Liver (tissue), 8 donors: ENCODE measurements at regions not wholly inside any gene's neighbourhood (a gene's known extent, or its start where the extent isn't known, plus 50 kb on each side); places are given as distances from the start of the nearest gene placed in this dataset.

Experiments used
- DNase-seq: peaks from one replicate; pipeline ENCODE4 v3.0.0-alpha.2; 2017; ENCODE audit warnings: low spot score
- H3K27ac ChIP-seq, 2 donors: one replicate each; pipeline ENCODE4 v1.7.0; 2013; ENCODE audit warnings: inconsistent platforms in 2 of 2, low read length in 2 of 2, control low read depth in 1 of 2, low read depth in 1 of 2, mild to moderate bottlenecking in 1 of 2
- H3K27me3 ChIP-seq, 4 donors: one replicate each; pipeline versions ENCODE4 v1.6.1 to v1.7.0; 2013; ENCODE audit warnings: low read length in 3 of 4, inconsistent platforms in 1 of 4, mild to moderate bottlenecking in 1 of 4, moderate library complexity in 1 of 4; ENCODE audit not compliant: control insufficient read depth in 4 of 4, insufficient read depth in 4 of 4
- H3K36me3 ChIP-seq, 4 donors: one replicate each; pipeline versions ENCODE4 v1.6.1 to v1.7.0; 2013; ENCODE audit warnings: low read length in 3 of 4, mild to moderate bottlenecking in 3 of 4, low read depth in 1 of 4, moderate library complexity in 1 of 4; ENCODE audit not compliant: control insufficient read depth in 4 of 4, insufficient read depth in 3 of 4
- H3K4me1 ChIP-seq, 4 donors: one replicate each; pipeline versions ENCODE4 v1.6.1 to v1.7.0; 2013; ENCODE audit warnings: low read length in 3 of 4, mild to moderate bottlenecking in 3 of 4, moderate library complexity in 1 of 4; ENCODE audit not compliant: control insufficient read depth in 4 of 4, insufficient read depth in 4 of 4
- H3K4me3 ChIP-seq, 3 donors: one replicate each; pipeline versions ENCODE4 v1.6.1 to v1.7.0; 2013; ENCODE audit warnings: low read length in 3 of 3, control low read depth in 1 of 3, low read depth in 1 of 3, mild to moderate bottlenecking in 1 of 3
- H3K9ac ChIP-seq, 2 donors: one replicate each; pipeline ENCODE4 v1.7.0; 2013; ENCODE audit warnings: low read length in 2 of 2, mild to moderate bottlenecking in 2 of 2, moderate library complexity in 2 of 2, control low read depth in 1 of 2, low read depth in 1 of 2
- H3K9me3 ChIP-seq, 4 donors: one replicate each; pipeline versions ENCODE4 v1.6.1 to v1.7.0; 2013; ENCODE audit warnings: low read length in 3 of 4; ENCODE audit not compliant: control insufficient read depth in 4 of 4
- EGR1 ChIP-seq, 2 donors: IDR thresholded peaks; 2 replicates each; pipeline ENCODE4 v1.6.1; 2016 to 2018; ENCODE audit warnings: antibody characterized with exemption in 2 of 2, low read depth in 2 of 2
- FOXA2 ChIP-seq: IDR thresholded peaks from 2 replicates; pipeline ENCODE4 v1.6.1; 2016; ENCODE audit warnings: antibody characterized with exemption
- GABPA ChIP-seq, 2 donors: IDR thresholded peaks in 1 of 2; conservative IDR thresholded peaks in 1 of 2; 2 replicates each; pipeline ENCODE4 v1.6.1; 2016; ENCODE audit warnings: antibody characterized with exemption in 2 of 2, mild to moderate bottlenecking in 1 of 2, moderate library complexity in 1 of 2
- HNF4A ChIP-seq, 2 donors: conservative IDR thresholded peaks; 2 replicates each; pipeline ENCODE4 v1.6.1; 2016; ENCODE audit warnings: antibody characterized with exemption in 2 of 2, mild to moderate bottlenecking in 2 of 2
- HNF4G ChIP-seq: IDR thresholded peaks from 2 replicates; pipeline ENCODE4 v1.6.1; 2016; ENCODE audit warnings: antibody characterized with exemption
- JUND ChIP-seq, 2 donors: IDR thresholded peaks; 2 replicates each; pipeline ENCODE4 v1.6.1; 2016; ENCODE audit warnings: antibody characterized with exemption in 2 of 2
- RAD21 ChIP-seq, 2 donors: IDR thresholded peaks; 2 replicates each; pipeline ENCODE4 v1.6.1; 2016; ENCODE audit warnings: antibody characterized with exemption in 2 of 2, mild to moderate bottlenecking in 2 of 2
- RXRA ChIP-seq, 2 donors: IDR thresholded peaks; 2 replicates each; pipeline ENCODE4 v1.6.1; 2017 to 2018; ENCODE audit warnings: antibody characterized with exemption in 2 of 2, mild to moderate bottlenecking in 1 of 2
- SP1 ChIP-seq: IDR thresholded peaks from 2 replicates; pipeline ENCODE4 v1.6.1; 2018; ENCODE audit warnings: antibody characterized with exemption, mild to moderate bottlenecking
- TAF1 ChIP-seq: conservative IDR thresholded peaks from 2 replicates; pipeline ENCODE4 v1.6.1; 2016; ENCODE audit warnings: antibody characterized with exemption, mild to moderate bottlenecking
- YY1 ChIP-seq: IDR thresholded peaks from 2 replicates; pipeline ENCODE4 v1.6.1; 2016; ENCODE audit warnings: antibody characterized with exemption, mild to moderate bottlenecking
- WGBS: extraction: QIAGEN DNeasy Blood & Tissue Kit; methylation state at CpG from one replicate; pipeline ENCODE4 v1.1.7; 2013; 5-methylcytosine and 5-hydroxymethylcytosine counted together
- TF ChIP-seq, protein P1 (sequence below): IDR thresholded peaks from 2 replicates; pipeline ENCODE4 v1.6.1; 2016; ENCODE audit warnings: antibody characterized with exemption, mild to moderate bottlenecking
- TF ChIP-seq, protein P2 (sequence below): IDR thresholded peaks from 2 replicates; pipeline ENCODE4 v1.6.1; 2016; ENCODE audit warnings: antibody characterized with exemption
- TF ChIP-seq, protein P3 (sequence below): fragments of 150-350 bp; IDR thresholded peaks from 2 replicates; pipeline ENCODE4 v1.5.1; 2017; ENCODE audit warnings: improper control_type of control experiment, low read depth, low read length; ENCODE audit not compliant: missing input control
- TF ChIP-seq, protein P4 (sequence below): IDR thresholded peaks from 2 replicates; pipeline ENCODE4 v1.6.1; 2016; ENCODE audit warnings: antibody characterized with exemption
- donor health status: healthy.
- donor health status: healthy.
- donor health status: healthy.
- donor health status: healthy.
- donor health status: healthy.

DNA sequence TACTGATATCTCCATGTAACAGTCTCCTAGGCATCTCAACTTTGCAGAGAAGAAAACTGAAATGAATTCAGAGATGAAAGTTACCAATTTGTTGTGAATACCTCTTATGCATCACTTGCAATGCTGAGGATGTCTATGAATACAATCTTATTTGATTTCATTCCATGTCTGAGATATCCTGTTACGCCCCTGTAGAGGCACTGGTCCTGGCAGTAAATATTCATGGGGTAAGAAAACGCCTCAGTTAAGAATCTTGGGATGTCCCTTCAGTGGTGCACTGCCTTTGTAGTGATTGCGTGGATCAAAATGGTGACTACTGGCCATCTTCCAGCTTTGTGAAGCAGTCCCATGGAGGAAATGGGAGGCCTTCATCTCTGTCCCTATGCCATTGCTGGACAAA is 229.1 kb upstream of the C9orf72 start:
- Histone ChIP-seq H3K9me3 (no peaks in the 10 kb centered on the region), H3K4me1 (peaks cover 0 to 13% (median 2%) of the 10 kb centered on the region in 4 donors), H3K4me3 (no peak overlapping the region), H3K27me3 (no peaks in the 10 kb centered on the region), H3K9ac (no peak overlapping the region), H3K36me3 (no peaks in the 10 kb centered on the region), H3K27ac (no peak overlapping the region)
- 88% methylated on average over 3 of the region's 3 CpGs for WGBS
- no peak for DNase-seq
- no peak for TF ChIP-seq FOXA2
- TF ChIP-seq HNF4A (conservative IDR thresholded peaks at IDR 0.05), result no peak
- no peak for TF ChIP-seq EGR1 (IDR thresholded peaks at IDR 0.05; ENCODE audit: low read depth in 2 of 2)
- TF ChIP-seq, protein P1, sequence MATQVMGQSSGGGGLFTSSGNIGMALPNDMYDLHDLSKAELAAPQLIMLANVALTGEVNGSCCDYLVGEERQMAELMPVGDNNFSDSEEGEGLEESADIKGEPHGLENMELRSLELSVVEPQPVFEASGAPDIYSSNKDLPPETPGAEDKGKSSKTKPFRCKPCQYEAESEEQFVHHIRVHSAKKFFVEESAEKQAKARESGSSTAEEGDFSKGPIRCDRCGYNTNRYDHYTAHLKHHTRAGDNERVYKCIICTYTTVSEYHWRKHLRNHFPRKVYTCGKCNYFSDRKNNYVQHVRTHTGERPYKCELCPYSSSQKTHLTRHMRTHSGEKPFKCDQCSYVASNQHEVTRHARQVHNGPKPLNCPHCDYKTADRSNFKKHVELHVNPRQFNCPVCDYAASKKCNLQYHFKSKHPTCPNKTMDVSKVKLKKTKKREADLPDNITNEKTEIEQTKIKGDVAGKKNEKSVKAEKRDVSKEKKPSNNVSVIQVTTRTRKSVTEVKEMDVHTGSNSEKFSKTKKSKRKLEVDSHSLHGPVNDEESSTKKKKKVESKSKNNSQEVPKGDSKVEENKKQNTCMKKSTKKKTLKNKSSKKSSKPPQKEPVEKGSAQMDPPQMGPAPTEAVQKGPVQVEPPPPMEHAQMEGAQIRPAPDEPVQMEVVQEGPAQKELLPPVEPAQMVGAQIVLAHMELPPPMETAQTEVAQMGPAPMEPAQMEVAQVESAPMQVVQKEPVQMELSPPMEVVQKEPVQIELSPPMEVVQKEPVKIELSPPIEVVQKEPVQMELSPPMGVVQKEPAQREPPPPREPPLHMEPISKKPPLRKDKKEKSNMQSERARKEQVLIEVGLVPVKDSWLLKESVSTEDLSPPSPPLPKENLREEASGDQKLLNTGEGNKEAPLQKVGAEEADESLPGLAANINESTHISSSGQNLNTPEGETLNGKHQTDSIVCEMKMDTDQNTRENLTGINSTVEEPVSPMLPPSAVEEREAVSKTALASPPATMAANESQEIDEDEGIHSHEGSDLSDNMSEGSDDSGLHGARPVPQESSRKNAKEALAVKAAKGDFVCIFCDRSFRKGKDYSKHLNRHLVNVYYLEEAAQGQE, result no peak
- no peak for TF ChIP-seq HNF4G
- no peak for TF ChIP-seq GABPA (IDR thresholded peaks at IDR 0.05 in 1 of 2, conservative IDR thresholded peaks at IDR 0.05 in 1 of 2)
- no peak for TF ChIP-seq YY1

DNA sequence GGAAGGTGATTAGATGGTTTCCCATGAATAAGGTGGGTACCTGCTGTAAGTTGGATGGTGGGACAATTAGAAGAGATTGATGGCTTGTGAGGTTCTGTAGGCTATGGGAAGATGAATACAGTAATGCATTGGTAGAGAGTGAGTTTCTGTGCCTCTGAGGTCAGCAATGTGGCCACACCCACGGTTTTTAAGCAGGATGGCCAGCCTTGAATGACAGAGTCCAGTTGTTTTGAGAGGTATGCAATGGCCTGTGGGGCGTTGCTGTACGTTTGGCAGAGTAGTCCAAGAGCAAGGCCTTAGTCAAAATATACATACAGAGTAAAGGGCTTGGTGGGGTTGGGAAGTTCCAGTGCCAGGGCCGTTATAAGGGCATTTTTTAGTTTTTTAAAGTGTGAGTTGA is 235.6 kb upstream of the C9orf72 start:
- Histone ChIP-seq H3K9ac (no peak overlapping the region), H3K9me3 (no peaks in the 10 kb centered on the region), H3K27me3 (no peaks in the 10 kb centered on the region), H3K4me1 (no peaks in the 10 kb centered on the region), H3K27ac (no peak overlapping the region), H3K36me3 (no peaks in the 10 kb centered on the region), H3K4me3 (no peak overlapping the region)
- TF ChIP-seq FOXA2 (no peak), HNF4A (conservative IDR thresholded peaks at IDR 0.05) (no peak), RAD21 (IDR thresholded peaks at IDR 0.05) (no peak), HNF4G (no peak), GABPA (IDR thresholded peaks at IDR 0.05 in 1 of 2, conservative IDR thresholded peaks at IDR 0.05 in 1 of 2) (no peak), SP1 (no peak), TAF1 (no peak), RXRA (IDR thresholded peaks at IDR 0.05) (no peak), EGR1 (IDR thresholded peaks at IDR 0.05; ENCODE audit: low read depth in 2 of 2) (no peak), JUND (IDR thresholded peaks at IDR 0.05) (no peak), YY1 (no peak)
- TF ChIP-seq, protein P1, result no peak
- TF ChIP-seq, protein P2, sequence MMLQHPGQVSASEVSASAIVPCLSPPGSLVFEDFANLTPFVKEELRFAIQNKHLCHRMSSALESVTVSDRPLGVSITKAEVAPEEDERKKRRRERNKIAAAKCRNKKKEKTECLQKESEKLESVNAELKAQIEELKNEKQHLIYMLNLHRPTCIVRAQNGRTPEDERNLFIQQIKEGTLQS, result no peak
- TF ChIP-seq, protein P3, sequence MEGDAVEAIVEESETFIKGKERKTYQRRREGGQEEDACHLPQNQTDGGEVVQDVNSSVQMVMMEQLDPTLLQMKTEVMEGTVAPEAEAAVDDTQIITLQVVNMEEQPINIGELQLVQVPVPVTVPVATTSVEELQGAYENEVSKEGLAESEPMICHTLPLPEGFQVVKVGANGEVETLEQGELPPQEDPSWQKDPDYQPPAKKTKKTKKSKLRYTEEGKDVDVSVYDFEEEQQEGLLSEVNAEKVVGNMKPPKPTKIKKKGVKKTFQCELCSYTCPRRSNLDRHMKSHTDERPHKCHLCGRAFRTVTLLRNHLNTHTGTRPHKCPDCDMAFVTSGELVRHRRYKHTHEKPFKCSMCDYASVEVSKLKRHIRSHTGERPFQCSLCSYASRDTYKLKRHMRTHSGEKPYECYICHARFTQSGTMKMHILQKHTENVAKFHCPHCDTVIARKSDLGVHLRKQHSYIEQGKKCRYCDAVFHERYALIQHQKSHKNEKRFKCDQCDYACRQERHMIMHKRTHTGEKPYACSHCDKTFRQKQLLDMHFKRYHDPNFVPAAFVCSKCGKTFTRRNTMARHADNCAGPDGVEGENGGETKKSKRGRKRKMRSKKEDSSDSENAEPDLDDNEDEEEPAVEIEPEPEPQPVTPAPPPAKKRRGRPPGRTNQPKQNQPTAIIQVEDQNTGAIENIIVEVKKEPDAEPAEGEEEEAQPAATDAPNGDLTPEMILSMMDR, result no peak
- TF ChIP-seq, protein P4, sequence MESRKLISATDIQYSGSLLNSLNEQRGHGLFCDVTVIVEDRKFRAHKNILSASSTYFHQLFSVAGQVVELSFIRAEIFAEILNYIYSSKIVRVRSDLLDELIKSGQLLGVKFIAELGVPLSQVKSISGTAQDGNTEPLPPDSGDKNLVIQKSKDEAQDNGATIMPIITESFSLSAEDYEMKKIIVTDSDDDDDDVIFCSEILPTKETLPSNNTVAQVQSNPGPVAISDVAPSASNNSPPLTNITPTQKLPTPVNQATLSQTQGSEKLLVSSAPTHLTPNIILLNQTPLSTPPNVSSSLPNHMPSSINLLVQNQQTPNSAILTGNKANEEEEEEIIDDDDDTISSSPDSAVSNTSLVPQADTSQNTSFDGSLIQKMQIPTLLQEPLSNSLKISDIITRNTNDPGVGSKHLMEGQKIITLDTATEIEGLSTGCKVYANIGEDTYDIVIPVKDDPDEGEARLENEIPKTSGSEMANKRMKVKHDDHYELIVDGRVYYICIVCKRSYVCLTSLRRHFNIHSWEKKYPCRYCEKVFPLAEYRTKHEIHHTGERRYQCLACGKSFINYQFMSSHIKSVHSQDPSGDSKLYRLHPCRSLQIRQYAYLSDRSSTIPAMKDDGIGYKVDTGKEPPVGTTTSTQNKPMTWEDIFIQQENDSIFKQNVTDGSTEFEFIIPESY, result no peak
- 70% methylated on average over 4 of the region's 4 CpGs for WGBS
- no peak for DNase-seq
